ENCODE measurements at regions not wholly inside any gene's neighbourhood (a gene's known extent, or its start where the extent isn't known, plus 50 kb on each side); places are given as distances from the start of the nearest gene placed in this dataset.

GRCh38 chr5:173835661-173836060, 52.5 kb upstream of the CPEB4 start:
- no peak for TF ChIP-seq POLR2A (IDR thresholded peaks at IDR 0.05; ENCODE audit: low read depth, low read length)
- no peak for TF ChIP-seq ELK1 (IDR thresholded peaks at IDR 0.05; ENCODE audit: borderline replicate concordance, low read depth, low read length)
- no peak for TF ChIP-seq USF2 (IDR thresholded peaks at IDR 0.05; ENCODE audit: low read depth, low read length)
- TF ChIP-seq CHD1 (IDR thresholded peaks at IDR 0.05; ENCODE audit: low read depth, low read length), result no peak
- no peak for TF ChIP-seq RFX5 (IDR thresholded peaks at IDR 0.05; ENCODE audit: low read depth, low read length)
- no peak for TF ChIP-seq CTCF (conservative IDR thresholded peaks at IDR 0.05; ENCODE audit: low read depth, low read length)
- no peak for TF ChIP-seq NFE2L2 (IDR thresholded peaks at IDR 0.05; ENCODE audit: low read depth, low read length)
- no peak for TF ChIP-seq MAFK (IDR thresholded peaks at IDR 0.05; ENCODE audit: low read depth, low read length)
- no peak for TF ChIP-seq RAD21 (IDR thresholded peaks at IDR 0.05; ENCODE audit: low read length)
- no peak overlapping the region for H3K14ac ChIP-seq (replicated peaks; ENCODE audit: low read depth, low read length)

More at GRCh38 chr5:173835661-173836060, 52.5 kb upstream of the CPEB4 start:
- peak; percentile 32 for ATAC-seq (ENCODE audit: low read depth)
- 60% methylated on average over 3 of the region's 6 CpGs; no CpG with 5 or more reads in 1 of the 2 experiments for WGBS, 2 experiments (ENCODE audit: extremely low coverage in 2 of 2, insufficient read length in 1 of 2)
- Histone ChIP-seq H3K9me3 (ENCODE audit: control insufficient read depth, insufficient read depth, low read length) (no peaks in the 10 kb centered on the region), H3K27me3 (ENCODE audit: control insufficient read depth, insufficient read depth, low read length) (peaks cover 4% of the 10 kb centered on the region; the same call in 1 of the 2 replicates), H4K5ac (ENCODE audit: low read depth, low read length) (no peak overlapping the region), H2BK5ac (ENCODE audit: low read depth, low read length, poor library complexity, severe bottlenecking) (no peak overlapping the region), H3K4me3 (ENCODE audit: insufficient read depth, low read depth, low read length) (no peak overlapping the region), H2BK20ac (ENCODE audit: low read depth, low read length) (no peak overlapping the region), H4K20me1 (ENCODE audit: insufficient read depth, low read length) (no peaks in the 10 kb centered on the region), H3K9me1 (ENCODE audit: insufficient read depth, low read length) (no peaks in the 10 kb centered on the region), H3K36me3 (ENCODE audit: control insufficient read depth, insufficient read depth, low read length) (no peaks in the 10 kb centered on the region), H2BK120ac (ENCODE audit: low read depth, low read length) (no peak overlapping the region), H3K4ac (ENCODE audit: low read depth, low read length) (no peak overlapping the region), H4K91ac (ENCODE audit: insufficient read depth, low read depth, low read length) (no peak overlapping the region), H3K4me1 (ENCODE audit: control insufficient read depth, insufficient read depth, low read length) (no peaks in the 10 kb centered on the region), H4K8ac (ENCODE audit: low read depth in 2 of 2, low read length in 2 of 2) (no peak overlapping the region), H2AK5ac (ENCODE audit: low read depth, low read length) (no peak overlapping the region), H3K23ac (ENCODE audit: low read depth, low read length) (no peak overlapping the region), H2AFZ (replicated peaks; ENCODE audit: low read length, poor library complexity) (no peak overlapping the region), H3K79me1 (ENCODE audit: low read depth in 1 of 2, low read length in 2 of 2) (no peaks in the 10 kb centered on the region), H3K9ac (ENCODE audit: low read depth, low read length) (no peak overlapping the region), H2AK9ac (replicated peaks; ENCODE audit: low read depth, low read length, poor library complexity) (no peak overlapping the region), H2BK15ac (ENCODE audit: low read depth, low read length) (no peak overlapping the region), H3K4me2 (ENCODE audit: low read depth, low read length) (no peak overlapping the region), H3K56ac (ENCODE audit: extremely low read depth, insufficient read depth, low read length) (no peak overlapping the region), H3K18ac (ENCODE audit: low read depth, low read length) (no peak overlapping the region), H3K27ac (ENCODE audit: insufficient read depth, low read length) (no peak overlapping the region)
- intact Hi-C loops (cut with micrococcal nuclease), result no loop called here
- dilution Hi-C loops (cut with HindIII; ENCODE audit: low sequenced_read_pairs, unreplicated experiment), result no loop called here
- in situ Hi-C loops (cut with MboI; ENCODE audit: low sequenced_read_pairs), result no loop called here
- POLR2A ChIA-PET (ENCODE audit: unreplicated experiment), result no interaction called here
- DNase-seq, result no peak
- BruUV-seq (replicated peaks), result no TSS peak
- CTCF ChIA-PET, result interaction anchor here (0.5 kb wide), 1 partner anchor 855 kb away, joined by 3 read pairs; no protein-coding TSS in a partner anchor
